ENCODE measurements at regions not wholly inside any gene's neighbourhood (a gene's known extent, or its start where the extent isn't known, plus 50 kb on each side); places are given as distances from the start of the nearest gene placed in this dataset.
"Not testable (repeated sequence)": the region's sequence is repeated elsewhere in the genome, so short reads cannot be mapped to it uniquely, and the experiment has no call there.

DNA sequence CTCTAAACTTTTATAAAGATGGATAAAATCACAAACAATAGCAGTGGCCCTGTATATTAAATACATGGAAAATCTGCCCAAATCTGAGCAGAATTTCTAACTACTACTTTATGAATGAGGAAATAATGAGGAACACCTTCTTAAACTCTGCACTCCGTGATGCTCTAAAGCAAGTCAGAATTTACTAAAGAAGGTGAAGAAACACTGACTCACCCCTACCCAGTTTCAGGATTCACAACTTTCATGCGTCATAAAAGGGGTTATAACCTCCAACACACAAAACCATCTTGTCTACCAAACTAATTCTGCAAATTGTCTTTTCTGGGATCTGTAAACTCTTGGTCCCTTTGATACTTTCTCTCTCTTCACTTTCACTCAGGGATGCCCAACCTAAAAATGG lies 561.1 kb upstream of the ACO1 start:
- no peak for DNase-seq

DNA sequence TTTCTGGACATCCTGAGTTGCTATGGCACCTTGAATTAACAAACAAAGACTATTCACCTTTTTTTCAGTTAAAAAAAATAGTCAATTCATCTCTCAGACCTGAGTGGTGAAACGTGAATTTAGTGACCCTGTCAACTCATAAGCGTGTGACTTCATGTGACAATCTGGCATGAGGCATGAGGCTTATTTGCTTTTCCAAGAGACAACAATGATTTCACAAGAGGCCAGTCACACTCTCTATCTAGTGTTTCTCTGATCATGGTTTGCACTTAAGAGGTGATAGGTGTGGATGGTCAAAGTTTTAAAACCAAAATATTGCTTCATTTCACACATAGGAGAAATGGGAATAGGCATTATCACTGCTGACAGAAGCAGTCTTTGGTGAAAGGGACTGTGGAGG lies 559.6 kb upstream of the ACO1 start:
- DNase-seq, result no peak

DNA sequence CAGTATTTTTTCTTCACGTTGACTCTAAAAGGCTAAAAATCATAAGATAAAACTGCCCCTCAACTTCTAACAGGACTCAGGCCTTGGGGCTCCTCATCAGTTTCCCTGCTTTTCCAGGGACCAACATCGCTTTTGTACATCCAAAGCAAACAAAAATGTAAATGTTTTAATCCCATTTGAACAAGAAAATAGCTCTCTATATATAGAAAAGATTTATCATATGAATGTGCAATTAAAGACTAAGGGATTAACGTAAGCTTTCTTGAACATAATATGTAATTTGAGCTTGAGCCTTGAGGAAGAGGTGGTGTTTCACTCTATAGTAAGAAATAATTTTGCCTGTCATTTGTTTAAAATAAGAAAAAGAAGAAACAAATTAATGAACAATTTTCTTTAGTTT lies 547.2 kb upstream of the ACO1 start:
- DNase-seq, result no peak

DNA sequence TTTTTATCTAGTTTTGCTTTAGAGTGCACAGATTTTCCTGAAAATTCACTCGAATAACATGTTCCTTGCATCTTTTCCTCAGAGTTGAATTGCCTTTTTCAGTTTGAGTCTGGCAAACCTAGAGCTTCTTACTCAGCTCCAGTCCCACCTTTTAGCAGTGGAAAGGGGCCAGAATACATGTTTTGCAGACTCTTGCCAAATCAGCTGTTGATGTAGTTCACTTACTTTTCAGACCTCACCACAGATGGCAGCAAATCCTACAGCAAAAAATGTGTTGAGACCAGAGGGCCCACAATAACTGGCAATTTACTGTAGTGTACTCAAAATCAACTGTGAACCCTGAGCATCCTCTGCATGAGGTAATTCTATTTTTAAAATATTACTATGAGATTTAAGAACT lies 545.2 kb upstream of the ACO1 start:
- no peak for DNase-seq

DNA sequence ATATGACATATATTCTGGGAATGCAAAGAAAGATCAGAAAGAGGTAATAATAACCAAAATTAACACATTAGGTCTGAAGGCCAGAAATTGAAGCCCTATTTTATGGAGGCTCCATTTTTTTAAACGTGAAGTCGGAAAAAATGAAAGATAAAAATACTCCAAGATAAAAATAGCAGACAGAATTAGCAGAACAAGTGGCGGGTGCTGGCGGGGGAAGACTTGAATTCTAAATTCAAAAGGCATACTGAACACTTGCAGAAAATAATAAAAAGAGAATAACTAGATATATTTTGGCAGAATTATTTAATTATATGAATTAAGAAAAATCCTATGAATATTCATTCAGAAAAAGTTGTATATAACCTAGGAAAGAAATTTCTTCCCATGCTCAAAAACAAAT lies 543.7 kb upstream of the ACO1 start:
- DNase-seq, result no peak

DNA sequence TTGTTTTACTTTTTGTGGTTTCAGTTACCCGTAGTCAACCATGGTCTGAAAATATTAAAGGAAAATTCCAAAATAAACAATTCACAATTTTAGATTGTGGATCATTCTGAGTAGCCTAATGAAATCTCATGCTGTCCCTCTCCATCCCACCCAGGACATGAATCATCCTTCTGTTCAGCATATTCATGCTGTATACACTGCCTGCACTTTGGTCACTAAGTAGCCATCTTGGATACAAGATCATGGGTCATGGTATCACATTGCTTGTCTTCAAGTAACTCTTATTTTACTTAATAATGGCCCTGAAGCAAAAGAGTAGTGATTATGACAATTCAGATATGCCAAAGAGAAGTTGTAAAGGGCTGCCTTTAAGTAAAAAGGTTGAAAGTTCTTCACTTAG lies 536.5 kb upstream of the ACO1 start:
- no peak for DNase-seq

DNA sequence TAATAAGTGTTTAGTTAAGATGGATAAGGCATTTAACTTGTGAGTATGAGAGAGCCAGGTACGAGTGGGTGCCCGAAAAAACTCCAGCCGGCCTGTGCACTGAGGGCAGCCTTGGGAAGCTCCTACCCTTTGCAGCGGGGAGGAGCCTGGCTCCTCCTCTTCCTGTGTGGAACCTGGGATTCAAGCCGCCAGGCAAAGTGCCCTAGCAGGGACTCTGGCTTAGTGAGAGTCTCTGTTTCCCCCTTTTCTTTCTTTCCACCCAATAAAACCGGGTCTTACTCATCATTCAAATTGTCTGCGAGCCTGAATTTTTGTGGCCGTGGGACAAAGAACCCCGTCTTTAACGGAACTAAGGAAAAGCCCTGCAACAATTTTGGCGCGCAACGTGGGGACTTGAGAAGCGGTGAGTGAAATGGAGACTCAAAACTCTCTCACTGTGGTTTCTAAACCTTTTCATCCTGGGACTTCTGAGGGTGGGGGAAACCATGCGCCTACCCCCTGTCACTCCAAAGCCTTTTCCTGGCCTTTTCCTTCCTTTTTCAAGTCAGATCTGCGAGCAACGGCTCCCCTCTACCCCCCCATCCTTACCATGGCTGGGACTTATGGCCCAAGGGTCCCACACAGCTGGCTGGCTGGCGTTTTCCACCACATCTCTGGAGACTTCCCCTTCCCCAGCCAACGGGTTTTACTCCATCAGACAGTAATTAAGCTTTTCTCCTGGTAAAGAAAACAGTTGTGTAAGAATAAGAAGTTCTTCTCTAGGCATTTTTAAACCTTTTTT lies 535.7 kb upstream of the ACO1 start:
- no peak for DNase-seq

DNA sequence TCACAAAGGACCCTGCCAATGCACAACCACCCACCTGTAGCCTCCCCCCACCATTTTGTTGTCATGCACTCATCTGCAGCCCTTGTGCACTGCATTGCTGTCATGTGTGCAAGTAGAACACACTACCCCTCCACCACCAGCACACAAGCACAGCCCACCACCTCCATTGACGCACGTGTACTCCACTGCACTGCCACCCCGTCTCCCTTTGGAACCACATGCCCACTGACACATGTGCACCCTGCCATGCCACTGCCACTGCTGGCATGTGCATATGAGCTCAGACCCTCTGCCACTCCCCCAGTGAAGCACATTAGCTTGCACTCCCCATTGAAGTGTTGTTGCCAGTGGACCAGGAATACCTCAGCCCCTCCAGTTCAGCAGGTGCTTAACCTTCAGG lies 530.3 kb upstream of the ACO1 start:
- DNase-seq, result no peak

DNA sequence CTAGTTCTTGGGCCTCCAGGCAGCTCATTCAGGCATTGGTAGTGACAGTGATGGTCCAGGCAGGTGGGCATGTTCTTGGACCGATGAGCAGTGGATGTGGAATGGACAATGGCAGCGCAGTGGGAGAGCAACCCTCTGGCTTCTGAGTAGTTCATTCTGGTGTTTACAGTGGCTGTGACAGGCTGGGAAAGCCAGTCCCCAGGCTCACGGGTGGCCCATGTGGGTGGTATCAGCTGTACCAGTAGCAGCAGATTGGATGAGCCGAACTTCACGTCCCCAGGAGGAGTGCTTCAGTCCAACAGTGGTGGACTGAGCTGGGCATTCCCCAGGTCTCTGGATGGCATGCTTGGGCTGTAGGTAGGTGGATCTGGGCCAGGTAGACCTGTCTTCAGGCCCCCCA lies 515.6 kb upstream of the ACO1 start:
- no peak for DNase-seq

DNA sequence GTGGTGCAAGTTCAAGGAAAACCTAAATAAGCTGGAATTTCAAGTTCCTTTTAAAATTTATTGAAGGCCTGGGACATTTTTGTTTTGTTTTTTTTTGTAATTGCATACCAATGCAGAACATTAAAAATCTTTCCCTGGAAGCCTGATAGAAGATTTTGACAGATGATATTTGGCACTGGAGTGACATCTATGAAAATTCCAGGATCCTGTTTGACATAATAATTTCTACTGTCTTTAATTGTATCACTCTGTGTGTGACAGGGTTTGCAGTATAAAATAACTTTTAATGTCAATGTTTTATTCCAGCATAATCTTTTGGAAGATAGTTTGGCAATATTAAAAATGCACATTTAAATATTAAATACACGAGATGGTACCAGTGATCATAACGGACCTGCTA lies 514.2 kb upstream of the ACO1 start:
- no peak for DNase-seq

DNA sequence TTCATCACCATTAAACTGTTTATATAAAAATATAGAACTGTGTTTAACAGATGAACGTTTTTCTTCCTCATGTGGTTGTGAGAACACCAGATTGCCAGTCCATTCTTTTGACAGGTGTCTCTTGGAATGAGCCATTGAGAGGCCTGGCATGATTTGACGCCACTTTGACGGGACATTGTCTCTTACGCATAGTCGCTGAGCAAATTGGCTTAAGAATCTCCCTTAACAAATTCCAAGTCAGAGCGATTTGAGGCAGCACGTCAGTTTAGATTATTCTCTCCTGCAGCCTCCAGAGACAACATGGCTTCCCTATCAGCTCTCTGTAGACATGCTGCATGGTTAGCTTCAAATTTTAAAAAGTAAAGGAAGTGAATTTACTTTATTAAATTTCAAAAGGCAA lies 510.7 kb upstream of the ACO1 start:
- DNase-seq, result no peak

DNA sequence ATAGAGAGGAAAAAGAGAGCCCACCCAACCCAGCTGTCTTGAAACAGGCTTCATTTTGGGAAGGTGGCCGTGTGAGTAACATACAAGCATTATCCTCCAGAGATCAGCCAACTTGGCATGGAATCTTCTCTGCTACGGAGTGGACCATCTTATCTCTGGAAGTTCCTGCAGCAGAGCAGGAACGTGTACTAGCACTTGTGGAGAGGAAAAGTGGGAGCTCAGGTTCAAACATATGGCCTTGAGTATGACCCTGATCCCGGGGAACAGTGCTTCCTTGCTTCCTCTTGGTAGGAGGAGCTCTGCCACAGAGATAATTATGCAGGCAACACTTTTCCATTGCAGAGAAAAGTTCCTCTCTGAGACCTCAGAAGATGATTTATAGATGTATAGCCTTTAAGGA lies 490.4 kb upstream of the ACO1 start:
- DNase-seq, result no peak

DNA sequence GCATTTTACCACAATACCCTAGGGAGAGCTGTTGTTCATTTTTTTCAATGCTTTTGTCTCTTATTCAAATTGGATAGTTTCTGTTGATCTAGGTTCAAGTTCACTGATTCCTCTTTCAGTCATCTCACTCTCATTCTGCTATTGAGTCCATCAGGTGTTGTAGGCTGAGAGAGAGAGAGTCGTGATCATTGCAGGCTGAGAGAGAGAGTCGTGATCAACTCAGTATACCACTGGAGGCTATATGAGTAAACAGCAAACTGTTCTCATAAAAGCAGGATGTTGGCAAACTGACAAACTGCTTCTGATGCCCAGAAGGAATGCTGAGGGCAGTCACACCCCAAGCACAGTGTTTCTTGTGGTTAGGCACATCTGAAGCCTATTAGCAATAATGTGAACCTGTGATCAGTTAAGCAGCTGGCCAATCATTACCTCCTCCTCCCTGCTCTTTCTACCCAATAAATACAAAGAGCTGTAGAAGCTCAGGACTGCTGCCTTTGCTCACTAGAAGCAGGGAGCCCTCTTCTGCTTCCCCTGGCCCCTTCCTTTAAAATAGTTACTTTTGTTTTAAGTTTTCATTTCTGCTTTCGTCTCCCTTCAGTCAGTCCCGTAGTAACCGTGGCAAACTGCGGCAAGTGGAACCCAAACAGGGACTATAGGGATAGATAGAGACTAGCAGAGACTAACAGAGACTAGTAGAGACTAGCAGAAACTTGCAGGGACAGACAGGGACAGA lies 476.1 kb upstream of the ACO1 start:
- DNase-seq, result no peak

DNA sequence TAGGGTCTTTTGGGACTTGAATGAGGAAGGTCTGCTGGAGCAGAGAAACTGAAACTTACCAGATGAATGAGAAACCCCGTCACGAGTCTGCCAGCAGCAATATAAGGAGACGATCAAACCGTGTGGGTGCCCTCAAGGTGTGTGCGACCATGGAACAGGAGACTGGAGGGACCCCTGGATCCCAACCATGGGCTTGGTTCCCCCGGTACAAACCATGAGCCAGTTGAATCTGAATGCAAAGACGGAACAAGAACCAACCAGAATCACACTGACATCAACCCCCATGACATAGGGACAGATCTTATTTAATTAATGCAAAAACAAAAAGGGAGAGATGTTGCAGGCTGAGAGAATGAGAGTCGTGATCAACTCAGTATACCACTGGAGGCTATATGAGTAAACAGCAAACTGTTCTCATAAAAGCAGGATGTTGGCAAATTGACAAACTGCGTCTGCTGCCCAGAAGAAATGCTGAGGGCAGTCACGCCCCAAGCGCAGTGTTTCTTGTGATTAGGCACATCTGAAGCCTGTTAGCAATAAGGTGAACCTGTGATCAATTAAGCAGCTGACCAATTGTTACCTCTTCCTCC lies 475.5 kb upstream of the ACO1 start:
- no peak for DNase-seq

DNA sequence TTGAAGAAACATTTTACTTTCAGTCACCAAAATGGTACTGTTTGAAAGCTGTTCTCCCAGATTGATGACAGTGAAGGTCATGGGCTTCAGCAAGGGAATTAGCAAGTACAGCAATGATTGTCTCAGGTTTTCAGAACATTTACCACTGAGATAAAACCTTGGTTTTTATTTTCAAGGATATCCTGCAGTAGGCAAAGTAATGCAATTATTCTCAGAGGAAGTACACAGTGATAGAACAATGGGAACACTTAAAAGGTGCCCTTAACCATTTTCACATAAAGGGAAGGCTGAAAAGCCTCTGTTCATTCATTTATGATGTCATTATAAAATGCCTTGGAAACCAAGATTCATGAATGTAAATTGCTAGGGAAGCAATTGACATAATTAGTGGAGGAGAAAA lies 471.8 kb upstream of the ACO1 start:
- DNase-seq, result no peak

DNA sequence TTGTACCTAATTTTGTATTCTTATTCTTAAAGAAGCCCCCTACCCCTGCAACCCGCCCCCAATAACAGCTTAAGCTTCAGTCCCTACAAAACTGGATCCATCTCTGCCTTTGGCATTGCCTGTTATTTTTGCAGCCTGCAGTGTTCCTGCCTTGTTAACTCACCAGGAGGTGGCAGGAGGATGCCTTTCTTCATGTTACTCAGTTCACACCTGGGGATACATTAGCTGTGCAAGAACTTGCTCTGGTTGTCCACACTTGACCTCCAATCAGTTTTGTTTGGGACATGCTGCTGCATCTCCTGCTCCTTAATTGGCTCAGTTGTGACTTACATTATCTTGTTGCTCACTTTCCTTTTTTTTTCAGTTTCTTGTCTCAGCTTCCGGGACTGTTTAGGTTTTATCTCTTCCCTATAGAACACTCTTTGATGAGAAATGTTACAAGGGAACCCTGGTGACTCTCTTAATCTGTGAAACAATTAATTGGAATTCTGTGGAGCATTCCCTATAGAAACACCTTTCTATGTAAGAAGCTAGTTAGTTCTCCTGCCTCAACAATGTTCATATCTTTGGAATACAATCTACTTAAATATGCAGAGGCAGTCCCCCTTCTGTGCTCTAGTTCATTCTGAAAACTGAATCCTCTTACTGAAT lies 467.7 kb upstream of the ACO1 start:
- DNase-seq, result no peak

DNA sequence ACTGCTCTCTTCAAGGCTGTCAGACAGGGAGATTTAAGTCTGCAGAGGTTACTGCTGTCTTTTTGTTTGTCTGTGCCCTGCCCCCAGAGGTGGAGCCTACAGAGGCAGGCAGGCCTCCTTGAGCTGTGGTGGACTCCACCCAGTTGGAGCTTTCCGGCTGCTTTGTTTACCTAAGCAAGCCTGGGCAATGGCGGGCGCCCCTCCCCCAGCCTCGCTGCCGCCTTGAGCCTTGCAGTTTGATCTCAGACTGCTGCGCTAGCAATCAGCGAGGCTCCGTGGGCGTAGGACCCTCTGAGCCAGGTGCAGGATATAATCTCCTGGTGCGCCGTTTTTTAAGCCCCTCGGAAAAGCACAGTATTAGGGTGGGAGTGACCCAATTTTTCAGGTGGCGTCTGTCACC lies 446.7 kb upstream of the ACO1 start:
- not testable (repeated sequence) for DNase-seq

DNA sequence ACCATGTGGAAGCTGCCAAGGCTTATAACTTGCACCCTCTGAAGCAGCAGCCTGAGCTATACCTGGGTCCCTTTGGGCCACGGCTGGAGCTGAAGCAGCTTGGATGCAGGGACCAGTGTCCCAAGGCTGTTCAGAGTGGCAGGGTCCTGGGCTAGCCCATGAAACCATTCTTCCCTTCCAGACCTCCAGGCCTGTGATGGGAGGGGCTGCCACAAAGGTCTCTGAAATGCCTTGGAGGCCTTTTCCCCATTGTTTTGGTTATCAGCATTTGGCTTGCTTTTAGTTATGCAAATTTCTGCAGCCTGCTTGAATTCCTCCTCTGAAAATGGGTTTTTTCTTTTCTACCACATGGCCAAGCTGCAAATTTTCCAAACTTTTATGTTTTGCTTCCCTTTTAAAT lies 433.7 kb upstream of the ACO1 start:
- DNase-seq, result no peak

DNA sequence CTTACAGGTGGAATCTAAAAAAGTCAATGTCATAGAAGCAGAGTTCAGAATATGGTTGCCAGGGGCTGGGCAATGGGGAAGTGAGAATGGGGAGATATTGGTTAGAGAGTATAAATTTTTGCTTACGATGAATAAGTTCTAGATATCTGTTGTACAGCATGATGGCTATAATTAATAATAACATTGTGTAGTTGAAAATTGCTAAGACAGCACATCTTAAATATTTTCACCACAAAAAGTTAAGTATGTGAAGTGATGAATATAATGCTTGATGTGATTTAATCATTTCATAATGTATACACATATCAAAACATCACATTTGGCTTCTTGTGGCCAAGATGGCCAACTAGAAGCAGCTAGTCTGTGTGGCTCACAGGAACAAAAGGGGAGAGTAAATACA lies 425.9 kb upstream of the ACO1 start:
- DNase-seq, result no peak

DNA sequence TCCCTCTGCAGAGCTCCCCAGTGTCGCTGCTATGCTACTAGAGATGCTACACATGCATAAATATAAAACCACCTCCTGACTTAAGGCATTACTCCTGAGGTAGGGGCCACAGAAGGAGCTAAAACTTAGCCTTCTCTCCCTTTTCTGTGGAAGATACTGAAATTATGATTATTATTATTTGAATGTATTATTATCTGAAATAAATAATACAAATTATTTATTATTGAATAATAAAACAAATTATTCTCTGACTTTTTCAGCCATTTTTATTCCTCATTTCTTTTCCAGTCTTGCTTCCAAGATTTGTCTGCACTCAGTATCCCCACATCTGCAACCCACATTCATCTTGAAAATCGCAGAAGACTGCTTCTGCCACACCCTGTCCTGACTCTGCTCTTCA lies 414.9 kb upstream of the ACO1 start:
- DNase-seq, result no peak

DNA sequence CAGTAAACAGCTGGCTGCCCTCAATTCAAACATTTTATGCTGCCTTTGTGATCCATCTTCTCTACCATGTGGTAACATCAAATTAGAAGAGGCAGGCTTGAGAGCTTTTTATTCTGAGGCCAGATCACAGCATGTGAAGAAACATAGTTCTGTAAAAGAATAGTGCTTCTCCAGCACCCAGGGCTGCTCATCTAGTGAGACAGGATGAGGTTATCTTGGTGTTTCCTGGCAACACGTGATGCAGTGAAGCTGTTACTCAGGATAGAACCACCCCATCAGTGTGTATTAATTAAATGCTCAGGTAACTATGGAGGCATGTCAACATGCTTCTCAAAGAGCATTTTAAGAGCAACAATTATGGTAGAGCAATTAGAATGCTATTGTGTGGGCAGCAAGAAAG lies 400.5 kb upstream of the ACO1 start:
- DNase-seq, result no peak

DNA sequence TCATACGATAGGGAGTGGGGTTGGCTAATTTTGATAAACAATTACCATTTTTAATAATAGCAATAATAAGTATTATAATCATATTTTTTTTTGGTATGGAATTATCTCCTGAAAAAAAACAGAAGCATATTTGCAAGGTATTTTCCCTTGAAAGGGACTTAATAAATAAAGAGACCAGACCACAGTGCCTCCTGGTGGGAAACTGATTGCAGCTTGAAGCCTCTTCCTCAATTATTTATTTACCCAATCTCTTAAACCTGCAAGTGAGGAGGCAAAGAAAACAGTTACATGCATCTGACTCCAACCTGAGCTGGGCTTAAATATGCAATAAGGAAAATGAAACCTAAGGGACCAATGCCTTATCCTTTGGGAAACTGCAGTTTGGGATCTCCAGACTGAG lies 388.1 kb upstream of the ACO1 start:
- DNase-seq, result no peak

DNA sequence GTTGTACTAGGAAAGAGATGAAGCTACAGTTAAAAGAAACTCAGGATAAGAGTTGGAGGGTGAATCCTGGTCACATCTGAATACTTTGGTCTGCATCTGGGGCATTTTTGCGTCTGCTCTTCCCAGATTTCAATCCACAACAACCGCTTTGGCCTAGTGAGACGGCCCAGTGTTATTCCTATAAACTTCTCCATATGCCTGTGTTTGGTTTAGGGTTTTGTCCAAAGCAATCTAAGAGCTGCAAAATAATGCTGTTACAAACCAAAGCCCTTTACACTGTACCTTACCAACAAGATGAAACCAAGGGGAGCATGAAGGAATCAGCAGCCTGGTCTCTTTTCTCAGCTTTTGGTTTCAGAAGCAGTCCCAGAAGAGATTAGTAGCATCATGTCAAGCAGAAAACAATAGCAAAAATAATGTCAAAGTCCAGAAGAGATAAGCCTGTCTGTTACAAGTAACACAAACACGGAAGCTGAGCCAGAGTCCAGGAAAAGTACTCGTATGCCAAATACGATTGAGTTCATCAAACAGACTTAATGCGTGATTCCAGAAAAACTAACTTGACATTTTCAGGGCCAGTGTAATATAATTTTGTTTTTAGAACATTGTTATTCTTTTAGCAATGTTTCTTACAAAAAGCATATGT lies 379.9 kb upstream of the ACO1 start:
- DNase-seq, result no peak
